GM20000 (cell line): ENCODE measurements at regions not wholly inside any gene's neighbourhood (a gene's known extent, or its start where the extent isn't known, plus 50 kb on each side); places are given as distances from the start of the nearest gene placed in this dataset.

Experiments used
- DNase-seq: peaks from one replicate; pipeline ENCODE4 v3.0.0; 2012; ENCODE audit warnings: low spot score
- CTCF ChIP-seq: IDR thresholded peaks from 2 replicates; pipeline ENCODE4 v1.5.1; 2012; ENCODE audit warnings: mild to moderate bottlenecking, control low read depth; ENCODE audit errors: extremely low read depth, missing control alignments

DNA sequence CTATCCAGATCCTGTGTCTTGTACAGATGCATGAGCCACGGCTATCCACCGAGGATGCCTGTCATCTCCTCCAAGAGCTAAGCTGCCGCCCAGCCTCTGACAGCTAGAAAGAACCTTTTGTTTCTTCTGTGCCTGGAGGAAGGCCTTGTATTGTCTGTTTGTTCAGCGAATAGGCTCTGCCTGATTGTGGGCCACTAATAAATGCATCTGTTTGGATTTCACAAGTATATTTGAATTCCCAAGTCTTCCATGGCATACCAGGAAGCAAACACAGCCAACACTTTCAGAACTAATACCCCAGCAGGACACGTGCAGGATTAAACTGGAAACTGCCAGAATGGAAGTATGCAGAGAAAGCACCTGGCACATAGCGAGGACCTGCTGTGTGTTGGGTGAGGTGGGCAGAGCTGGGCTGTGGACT is 92.7 kb upstream of the NEURL1B start:
- TF ChIP-seq CTCF = no peak
- no peak for DNase-seq

DNA sequence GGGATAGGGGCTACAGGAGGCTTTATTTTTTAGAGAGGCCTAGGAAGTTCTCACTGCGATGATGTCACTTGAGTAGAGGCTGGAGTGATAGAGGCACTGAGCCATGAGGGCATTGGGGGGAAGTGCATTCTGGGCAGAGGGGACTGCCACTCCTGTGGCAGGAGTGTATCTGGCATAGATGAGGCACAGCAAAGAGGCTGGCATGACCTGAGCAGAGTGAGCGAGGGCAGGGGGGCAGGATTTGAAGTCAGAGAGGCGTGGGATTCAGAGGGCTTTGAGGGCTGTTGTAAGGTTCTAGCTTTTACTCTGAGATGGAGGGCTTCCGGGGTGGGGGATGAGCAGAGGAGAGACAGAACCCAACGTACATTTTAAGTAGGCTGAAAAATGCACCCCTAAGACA is 91.9 kb upstream of the SH3PXD2B start:
- TF ChIP-seq CTCF = no peak
- no peak for DNase-seq

DNA sequence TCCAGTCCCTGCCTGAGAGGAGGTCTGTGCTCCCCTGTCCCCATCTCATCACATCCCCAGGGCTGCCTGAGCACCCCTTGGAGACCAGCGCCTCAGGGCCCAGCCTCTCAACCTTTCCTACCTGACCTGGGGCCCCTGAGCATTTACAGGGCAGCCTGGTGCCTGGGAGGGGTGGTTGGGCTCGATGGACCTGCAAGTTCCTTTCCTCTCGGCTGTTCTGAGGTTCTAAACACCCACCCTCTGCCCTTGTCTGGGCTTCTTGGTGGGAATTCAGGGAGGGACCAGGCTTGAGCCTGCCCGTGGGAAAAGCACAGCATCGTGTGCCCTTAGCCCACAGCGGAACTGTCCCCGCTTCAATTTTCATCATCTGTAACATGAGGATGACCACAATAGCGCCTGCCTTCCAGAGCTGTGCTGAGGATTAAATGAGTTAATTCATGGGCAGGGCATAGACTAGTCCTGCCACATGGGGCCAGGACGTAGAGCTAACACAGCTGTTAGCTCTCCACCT is 91.0 kb upstream of the SH3PXD2B start:
- no peak for DNase-seq
- TF ChIP-seq CTCF = no peak

- TF ChIP-seq CTCF = no peak
- no peak for DNase-seq
These were observed 90.2 kb upstream of the SH3PXD2B start for GRCh38 chr5:172544371-172545095.

DNA sequence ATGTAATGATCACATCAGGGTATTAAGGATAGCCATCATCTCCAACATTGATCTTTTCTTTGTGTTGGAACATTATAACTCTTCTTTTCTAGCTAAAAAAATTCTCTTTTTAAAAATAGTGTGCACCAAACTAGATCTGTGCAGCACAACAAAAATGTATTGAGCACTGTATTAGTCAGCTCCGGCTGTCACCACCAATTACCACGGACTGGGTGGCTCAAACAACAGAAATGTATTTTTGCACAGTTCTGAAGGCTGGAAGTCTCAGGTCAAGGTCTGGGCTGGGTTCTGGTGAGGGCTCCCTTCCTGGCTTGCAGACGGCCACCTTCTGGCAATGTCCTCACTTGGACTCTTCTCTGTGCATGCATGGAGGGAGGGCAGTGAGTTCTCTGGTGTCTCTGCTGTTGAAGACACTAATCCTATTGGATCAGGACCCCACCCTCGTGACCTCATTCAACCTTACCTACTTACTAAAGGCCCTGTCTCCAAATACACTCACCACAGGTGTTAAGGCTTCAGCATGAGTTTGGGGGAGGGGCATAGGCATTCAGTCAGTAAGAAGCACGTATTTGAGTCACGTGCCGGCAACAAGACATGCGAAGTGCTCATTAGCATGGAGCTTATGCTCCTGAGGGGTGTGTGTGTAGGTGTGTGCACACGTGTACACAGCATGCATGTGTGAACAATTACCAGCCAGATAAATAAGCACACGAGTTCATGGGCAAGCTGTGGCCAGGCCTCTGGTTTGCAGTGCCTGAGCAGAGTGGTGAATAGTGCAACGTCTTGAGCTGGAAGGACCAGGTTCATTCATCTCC is 89.4 kb upstream of the SH3PXD2B start:
- no peak for DNase-seq

DNA sequence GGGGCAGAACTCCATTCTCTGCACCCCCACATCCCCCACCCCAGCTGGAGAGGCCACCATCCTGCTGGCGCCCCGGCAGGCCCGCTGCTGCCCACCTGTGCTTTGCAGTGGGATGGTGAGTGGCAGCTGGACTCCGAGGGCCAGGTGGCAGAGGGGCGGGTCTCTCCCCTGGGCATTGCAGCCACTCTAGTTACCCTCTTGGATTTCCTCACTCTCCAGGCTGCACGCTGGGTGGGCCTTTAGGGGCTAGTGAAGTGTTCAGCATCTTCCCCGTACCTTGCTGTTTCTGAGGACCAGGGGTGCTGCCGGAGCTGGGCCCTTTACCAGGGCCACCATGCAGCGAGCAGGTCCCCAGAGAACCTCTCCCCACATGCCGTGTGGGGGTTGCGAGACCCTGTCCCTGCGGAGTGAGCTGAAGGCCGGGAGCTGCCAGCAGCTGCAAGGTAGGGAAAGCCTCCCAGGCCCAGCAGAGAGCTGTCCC is 88.4 kb upstream of the SH3PXD2B start:
- TF ChIP-seq CTCF = no peak
- DNase-seq = no peak

More for the DNA sequence above, 89.4 kb upstream of the SH3PXD2B start:
- no peak for TF ChIP-seq CTCF

GRCh38 chr5:172541773-172542136 is 87.4 kb upstream of the SH3PXD2B start:
- no peak for DNase-seq
- TF ChIP-seq CTCF = no peak
